ENCODE measurements at regions not wholly inside any gene's neighbourhood (a gene's known extent, or its start where the extent isn't known, plus 50 kb on each side); places are given as distances from the start of the nearest gene placed in this dataset.

GRCh38 chr13:85166891-85167290, 632.3 kb downstream of the SLITRK6 start (continued):
- TF ChIP-seq EZH2 (IDR thresholded peaks at IDR 0.05; ENCODE audit: low read depth, unreplicated experiment) (no peak), JUNB (IDR thresholded peaks at IDR 0.05; ENCODE audit: unreplicated experiment) (no peak), EZH2phosphoT487 (IDR thresholded peaks at IDR 0.05; ENCODE audit: unreplicated experiment) (no peak)

- TF ChIP-seq ZNF462 (CRISPR knock-in tag; IDR thresholded peaks at IDR 0.05), result no peak
- TF ChIP-seq ZNF331 (CRISPR knock-in tag; IDR thresholded peaks at IDR 0.05; ENCODE audit: low read depth), result no peak
- no peak for TF ChIP-seq POLR2AphosphoS5 (IDR thresholded peaks at IDR 0.05; ENCODE audit: low read depth)
- no peak for TF ChIP-seq ZNF114 (CRISPR knock-in tag; IDR thresholded peaks at IDR 0.05)
- TF ChIP-seq REST (IDR thresholded peaks at IDR 0.05; ENCODE audit: unreplicated experiment), result no peak
- no peak for TF ChIP-seq CTCF (conservative IDR thresholded peaks at IDR 0.05; ENCODE audit: low read depth in 2 of 2)
- Histone ChIP-seq H2AFZ (no peak overlapping the region), H3K27me3 (ENCODE audit: insufficient read depth) (no peaks in the 10 kb centered on the region), H3K4me2 (no peak overlapping the region), H3K4me1 (ENCODE audit: insufficient read depth) (no peaks in the 10 kb centered on the region), H3K4me3 (no peak overlapping the region), H4K20me1 (replicated peaks; ENCODE audit: insufficient read depth) (no peaks in the 10 kb centered on the region), H3K36me3 (ENCODE audit: insufficient read depth) (no peaks in the 10 kb centered on the region), H3K9me2 (ENCODE audit: insufficient read depth) (no peaks in the 10 kb centered on the region; the same call in 1 of the 2 replicates), H3K79me2 (replicated peaks; ENCODE audit: insufficient read depth) (no peaks in the 10 kb centered on the region), H3F3A (replicated peaks; ENCODE audit: low read depth) (no peaks in the 10 kb centered on the region), H3K27ac (ENCODE audit: low read depth) (no peak overlapping the region)
- DNase-seq (ENCODE audit: low spot score) (no peak), ATAC-seq (no peak)
- Mint-ChIP-seq H3K27ac (no peak overlapping the region), H3K27me3 (ENCODE audit: insufficient read depth, low read depth, poor library complexity) (peaks cover 3% of the 10 kb centered on the region), H3K4me3 (no peak overlapping the region), H3K4me1 (no peaks in the 10 kb centered on the region), H3K9me3 (peaks cover 19% of the 10 kb centered on the region), H3K36me3 (ENCODE audit: low read depth) (peaks cover 22% of the 10 kb centered on the region)
Observed at GRCh38 chr13:85163063-85163462, 636.2 kb downstream of the SLITRK6 start.
